PC-3 (cell line): ENCODE measurements at regions not wholly inside any gene's neighbourhood (a gene's known extent, or its start where the extent isn't known, plus 50 kb on each side); places are given as distances from the start of the nearest gene placed in this dataset.

Source experiments
- ATAC-seq: fragments of 200-7000 bp; cut with Tn5 transposase; 2 replicates; pipeline ENCODE4 v1.9.1; 2020; ENCODE audit warnings: mild to moderate bottlenecking, moderate library complexity
- BruUV-seq: library from RNA; stranded (reverse); fragments of 400-500 nt; replicated peaks from 2 replicates; lab custom pipeline; 2021; lab: Mats Ljungman, UMichigan
- CTCF ChIA-PET: fragments of 300-600 bp; sonication (Branson Sonifier 250); formaldehyde crosslinking; loops from one replicate; lab custom pipeline; 2022; ENCODE audit warnings: antibody characterized with exemption; lab: Charles Lee
- POLR2A ChIA-PET: fragments of 300-600 bp; sonication (Branson Sonifier 250); formaldehyde crosslinking; loops from one replicate; lab custom pipeline; 2022; ENCODE audit warnings: antibody characterized with exemption; ENCODE audit not compliant: unreplicated experiment; lab: Charles Lee
- DNase-seq: peaks from one replicate; pipeline ENCODE4 v3.0.0-alpha.2; 2015
- H2AFZ ChIP-seq: fragments of 300-600 bp; sonication (generic); 2 replicates; pipeline ENCODE4 v1.6.0; 2016; ENCODE audit warnings: antibody characterized with exemption, low read length
- H3F3A ChIP-seq: fragments of 300-600 bp; sonication (generic); one replicate; pipeline ENCODE4 v1.6.0; 2017; ENCODE audit warnings: antibody characterized with exemption, low read length, control low read depth, mild to moderate bottlenecking; ENCODE audit not compliant: unreplicated experiment
- H3K27ac ChIP-seq: fragments of 300-600 bp; sonication (generic); 2 replicates; pipeline ENCODE4 v1.5.1; 2016; ENCODE audit warnings: mild to moderate bottlenecking, low read length
- H3K27me3 ChIP-seq: fragments of 300-600 bp; sonication (generic); 2 replicates; pipeline ENCODE4 v1.6.1; 2016; ENCODE audit warnings: low read length, mixed read lengths
- H3K36me3 ChIP-seq: fragments of 300-600 bp; sonication (generic); 2 replicates; pipeline ENCODE4 v1.6.1; 2016; ENCODE audit warnings: low read depth, mixed run types, low read length, mixed read lengths
- H3K4me1 ChIP-seq: fragments of 300-600 bp; sonication (generic); 2 replicates; pipeline ENCODE4 v1.5.1; 2016; ENCODE audit warnings: low read length; ENCODE audit not compliant: insufficient read depth
- H3K4me2 ChIP-seq: fragments of 300-600 bp; sonication (generic); 2 replicates; pipeline ENCODE4 v1.6.0; 2016; ENCODE audit warnings: low read length
- H3K4me3 ChIP-seq: fragments of 300-600 bp; sonication (generic); 2 replicates; pipeline ENCODE4 v1.5.1; 2016; ENCODE audit warnings: mild to moderate bottlenecking, low read length, mixed read lengths
- H3K79me2 ChIP-seq: fragments of 300-600 bp; sonication (generic); 2 replicates; pipeline ENCODE4 v1.6.1; 2017; ENCODE audit warnings: low read length, mixed read lengths
- H3K9ac ChIP-seq: fragments of 300-600 bp; sonication (generic); 2 replicates; pipeline ENCODE4 v1.6.0; 2016; ENCODE audit warnings: mild to moderate bottlenecking, low read length
- H3K9me2 ChIP-seq: fragments of 300-600 bp; sonication (generic); replicated peaks from 2 replicates; pipeline ENCODE4 v1.6.1; 2016; ENCODE audit warnings: mixed run types, low read length, mixed read lengths
- H3K9me3 ChIP-seq: fragments of 300-600 bp; sonication (generic); 2 replicates; pipeline ENCODE4 v1.6.1; 2016; ENCODE audit warnings: low read length, mixed read lengths
- H4K20me1 ChIP-seq: fragments of 300-600 bp; sonication (generic); 2 replicates; pipeline ENCODE4 v1.6.1; 2016; ENCODE audit warnings: low read length, mixed read lengths
- CTCF ChIP-seq: fragments of 300-600 bp; sonication (generic); conservative IDR thresholded peaks from 2 replicates; pipeline ENCODE4 v1.5.1; 2017; ENCODE audit warnings: antibody characterized with exemption, low read depth, mild to moderate bottlenecking, low read length
- EZH2 ChIP-seq: fragments of 300-600 bp; sonication (generic); IDR thresholded peaks from one replicate; pipeline ENCODE4 v1.6.1; 2017; ENCODE audit warnings: antibody characterized with exemption, mild to moderate bottlenecking, low read length; ENCODE audit not compliant: unreplicated experiment
- EZH2phosphoT487 ChIP-seq: fragments of 300-600 bp; sonication (generic); IDR thresholded peaks from 2 replicates; pipeline ENCODE4 v1.6.1; 2018; ENCODE audit warnings: mild to moderate bottlenecking, antibody characterized with exemption, low read length, borderline replicate concordance
- intact Hi-C: fragments of 100-400 bp; cut with micrococcal nuclease; formaldehyde crosslinking; loops from 2 replicates; pipeline ENCODE4 v1.9.0; 2023

- peak; percentile 55 for ATAC-seq
- Histone ChIP-seq H3K27ac (no peak overlapping the region), H3K4me3 (no peak overlapping the region), H3K9me2 (no peaks in the 10 kb centered on the region), H2AFZ (no peak overlapping the region), H3F3A (no peaks in the 10 kb centered on the region), H3K4me2 (no peak overlapping the region), H3K4me1 (peaks cover 5% of the 10 kb centered on the region; the same call in 1 of the 2 replicates), H3K9ac (no peak overlapping the region), H3K9me3 (no peaks in the 10 kb centered on the region), H3K27me3 (no peaks in the 10 kb centered on the region), H4K20me1 (no peaks in the 10 kb centered on the region), H3K36me3 (no peaks in the 10 kb centered on the region), H3K79me2 (no peaks in the 10 kb centered on the region)
- BruUV-seq, result no TSS peak
- intact Hi-C loops, result no loop called here
- POLR2A ChIA-PET, result no interaction called here
- no peak for DNase-seq
- TF ChIP-seq CTCF (no peak), EZH2phosphoT487 (no peak), EZH2 (no peak)
- CTCF ChIA-PET, result no interaction called here
These were observed 217.0 kb upstream of the CIBAR2 start for GRCh38 chr16:85329059-85329812.

- no peaks in the 10 kb centered on the region for H3K9me3 ChIP-seq
- DNase-seq (no peak), ATAC-seq (no peak)
- intact Hi-C loops, result loop anchor here (10.0 kb wide), 1 partner anchor 215 kb away; the partner anchor contains the start of gene CIBAR2
- no peaks in the 10 kb centered on the region for H3K36me3 ChIP-seq
- no peak overlapping the region for H3K4me3 ChIP-seq
- peaks cover 13% of the 10 kb centered on the region for H3K4me1 ChIP-seq
- H3K9ac ChIP-seq, result no peak overlapping the region
- H3K79me2 ChIP-seq, result no peaks in the 10 kb centered on the region
- H3K27me3 ChIP-seq, result no peaks in the 10 kb centered on the region
- no peak overlapping the region for H3K27ac ChIP-seq
- H3K9me2 ChIP-seq, result no peaks in the 10 kb centered on the region
- H2AFZ ChIP-seq, result no peak overlapping the region
- H3K4me2 ChIP-seq, result no peak overlapping the region
- TF ChIP-seq EZH2phosphoT487 (no peak), EZH2 (no peak), CTCF (no peak)
- no peaks in the 10 kb centered on the region for H3F3A ChIP-seq
- H4K20me1 ChIP-seq, result no peaks in the 10 kb centered on the region
- no TSS peak for BruUV-seq
- CTCF ChIA-PET, result interaction anchor here (1.1 kb wide), 1 partner anchor 55 kb away, joined by 4 read pairs; no protein-coding TSS in a partner anchor
- POLR2A ChIA-PET, result no interaction called here
These were observed 217.9 kb upstream of the CIBAR2 start for GRCh38 chr16:85330006-85330693.
